Stimulated activated CD4-positive, alpha-beta T cell treated with anti-CD3 and anti-CD28 coated beads, Interleukin-12 subunit alpha, Interleukin-12 subunit beta, amount 100 ng/mL, for 24 hours (primary cell): ENCODE measurements at regions not wholly inside any gene's neighbourhood (a gene's known extent, or its start where the extent isn't known, plus 50 kb on each side); places are given as distances from the start of the nearest gene placed in this dataset.

Experiments used
- DNase-seq, 2 experiments: peaks; one replicate each; pipeline ENCODE4 v3.0.0-alpha.2; 2020; ENCODE audit warnings: low read depth in 2 of 2

- no peak for DNase-seq
Measured at GRCh38 chr10:121032460-121032859, 181.3 kb downstream of the WDR11 start.

GRCh38 chr10:121033366-121033765 is 182.2 kb downstream of the WDR11 start:
- no peak for DNase-seq

GRCh38 chr10:121036431-121036830 is 185.3 kb downstream of the WDR11 start:
- DNase-seq = no peak

- DNase-seq = no peak
Measured at GRCh38 chr10:121041499-121041898, 190.3 kb downstream of the WDR11 start.

- no peak for DNase-seq
Measured at GRCh38 chr10:121041906-121042305, 190.7 kb downstream of the WDR11 start.

- DNase-seq = no peak
Measured at GRCh38 chr10:121042342-121042741, 191.2 kb downstream of the WDR11 start.

- DNase-seq = no peak
Measured at GRCh38 chr10:121043124-121043849, 192.1 kb downstream of the WDR11 start.

GRCh38 chr10:121048749-121049148 is 197.6 kb downstream of the WDR11 start:
- no peak for DNase-seq

GRCh38 chr10:121049489-121049888 is 198.3 kb downstream of the WDR11 start:
- DNase-seq = no peak

- no peak for DNase-seq
Measured at GRCh38 chr10:121049923-121050322, 198.8 kb downstream of the WDR11 start.

- no peak for DNase-seq
Measured at GRCh38 chr10:121051171-121051570, 200.0 kb downstream of the WDR11 start.

GRCh38 chr10:121051696-121052279 is 200.6 kb downstream of the WDR11 start:
- DNase-seq = no peak

GRCh38 chr10:121053151-121053550 is 202.0 kb downstream of the WDR11 start:
- no peak for DNase-seq

GRCh38 chr10:121054874-121055273 is 203.7 kb downstream of the WDR11 start:
- no peak for DNase-seq

GRCh38 chr10:121057269-121057668 is 206.1 kb downstream of the WDR11 start:
- DNase-seq = no peak

- no peak for DNase-seq
Measured at GRCh38 chr10:121058082-121058481, 206.9 kb downstream of the WDR11 start.

GRCh38 chr10:121059351-121059750 is 208.2 kb downstream of the WDR11 start:
- DNase-seq = no peak

GRCh38 chr10:121062115-121062514 is 211.0 kb downstream of the WDR11 start:
- no peak for DNase-seq

GRCh38 chr10:121063744-121064143 is 212.6 kb downstream of the WDR11 start:
- DNase-seq = no peak

GRCh38 chr10:121064491-121064890 is 213.3 kb downstream of the WDR11 start:
- no peak for DNase-seq

GRCh38 chr10:121065330-121065729 is 214.2 kb downstream of the WDR11 start:
- DNase-seq = no peak

GRCh38 chr10:121069061-121069850 is 218.1 kb downstream of the WDR11 start:
- DNase-seq = no peak
